H9 (cell line): ENCODE measurements at regions not wholly inside any gene's neighbourhood (a gene's known extent, or its start where the extent isn't known, plus 50 kb on each side); places are given as distances from the start of the nearest gene placed in this dataset.

Experiments
- DNase-seq: peaks from one replicate; pipeline ENCODE4 v3.0.0-alpha.2; 2017
- H2AFZ ChIP-seq: one replicate; pipeline ENCODE4 v1.6.1; 2013; ENCODE audit warnings: mild to moderate bottlenecking, low read length, control low read depth, moderate library complexity
- H2AK5ac ChIP-seq: 2 replicates; pipeline ENCODE4 v1.6.1; 2013; ENCODE audit warnings: low read length, control low read depth, mixed read lengths; ENCODE audit not compliant: insufficient read length
- H2BK120ac ChIP-seq: one replicate; pipeline ENCODE4 v1.6.1; 2013; ENCODE audit warnings: low read depth, mild to moderate bottlenecking, low read length, control low read depth, inconsistent platforms; ENCODE audit not compliant: poor library complexity, severe bottlenecking
- H2BK12ac ChIP-seq: 2 replicates; pipeline ENCODE4 v1.6.1; 2013; ENCODE audit warnings: low read length, control low read depth, mixed read lengths, low read depth; ENCODE audit not compliant: insufficient read length
- H2BK15ac ChIP-seq: 2 replicates; pipeline ENCODE4 v1.6.1; 2013; ENCODE audit warnings: low read depth, low read length, control low read depth
- H2BK20ac ChIP-seq: one replicate; pipeline ENCODE4 v1.6.1; 2013; ENCODE audit warnings: low read depth, mild to moderate bottlenecking, low read length, control low read depth, inconsistent platforms; ENCODE audit not compliant: poor library complexity, severe bottlenecking
- H2BK5ac ChIP-seq: 2 replicates; pipeline ENCODE4 v1.6.1; 2013; ENCODE audit warnings: low read length, control low read depth, mixed read lengths; ENCODE audit not compliant: insufficient read length
- H3K14ac ChIP-seq: 2 replicates; pipeline ENCODE4 v1.6.1; 2013; ENCODE audit warnings: low read length, control low read depth; ENCODE audit not compliant: insufficient read depth
- H3K18ac ChIP-seq: 2 replicates; pipeline ENCODE4 v1.6.1; 2013; ENCODE audit warnings: low read depth, mild to moderate bottlenecking, mixed read lengths, low read length, control low read depth; ENCODE audit not compliant: insufficient read length
- H3K23ac ChIP-seq: 2 replicates; pipeline ENCODE4 v1.6.1; 2013; ENCODE audit warnings: low read length, control low read depth, mixed read lengths, low read depth; ENCODE audit not compliant: insufficient read length
- H3K23me2 ChIP-seq: 2 replicates; pipeline ENCODE4 v1.6.1; 2013; ENCODE audit warnings: low read depth, mild to moderate bottlenecking, mixed read lengths, low read length, control low read depth; ENCODE audit not compliant: insufficient read length, poor library complexity, severe bottlenecking
- H3K27ac ChIP-seq: 2 replicates; pipeline ENCODE4 v1.5.1; 2013; ENCODE audit warnings: low read length, control low read depth, mixed read lengths, low read depth; ENCODE audit not compliant: insufficient read length
- H3K27me3 ChIP-seq: 2 replicates; pipeline ENCODE4 v1.6.1; 2013; ENCODE audit warnings: low read length, control low read depth, inconsistent platforms; ENCODE audit not compliant: insufficient read depth
- H3K4ac ChIP-seq: 2 replicates; pipeline ENCODE4 v1.6.1; 2013; ENCODE audit warnings: low read depth, mild to moderate bottlenecking, control low read depth, inconsistent platforms, low read length, moderate library complexity
- H3K4me1 ChIP-seq: 2 replicates; pipeline ENCODE4 v1.6.1; 2013; ENCODE audit warnings: low read length, control low read depth, inconsistent platforms; ENCODE audit not compliant: insufficient read depth
- H3K4me2 ChIP-seq: 2 replicates; pipeline ENCODE4 v1.6.1; 2013; ENCODE audit warnings: low read length, control low read depth, mixed read lengths; ENCODE audit not compliant: insufficient read length, insufficient read depth
- H3K56ac ChIP-seq: 2 replicates; pipeline ENCODE4 v1.6.1; 2013; ENCODE audit warnings: low read depth, mild to moderate bottlenecking, mixed read lengths, low read length, control low read depth; ENCODE audit not compliant: insufficient read length
- H3K79me1 ChIP-seq: 2 replicates; pipeline ENCODE4 v1.6.1; 2013; ENCODE audit warnings: low read depth, mild to moderate bottlenecking, moderate library complexity, low read length, control low read depth, inconsistent platforms; ENCODE audit not compliant: insufficient read depth, poor library complexity, severe bottlenecking
- H3K79me2 ChIP-seq: 2 replicates; pipeline ENCODE4 v1.6.1; 2013; ENCODE audit warnings: low read length, control low read depth, inconsistent platforms; ENCODE audit not compliant: insufficient read depth
- H3K9ac ChIP-seq: 2 replicates; pipeline ENCODE4 v1.6.1; 2013; ENCODE audit warnings: low read length, control low read depth, mixed read lengths; ENCODE audit not compliant: insufficient read length; ENCODE audit errors: extremely low read depth
- H3K9me3 ChIP-seq: one replicate; pipeline ENCODE4 v1.6.1; 2013; ENCODE audit warnings: low read depth, low read length, inconsistent platforms; ENCODE audit not compliant: control insufficient read depth
- H3T11ph ChIP-seq: one replicate; pipeline ENCODE4 v1.6.1; 2013; ENCODE audit warnings: mild to moderate bottlenecking, low read length, control low read depth, inconsistent platforms
- H4K20me1 ChIP-seq: one replicate; pipeline ENCODE4 v1.6.1; 2013; ENCODE audit not compliant: control insufficient read depth, insufficient read length, insufficient read depth
- H4K5ac ChIP-seq: 2 replicates; pipeline ENCODE4 v1.6.1; 2013; ENCODE audit warnings: low read depth, mild to moderate bottlenecking, mixed read lengths, low read length, control low read depth; ENCODE audit not compliant: insufficient read length
- H4K8ac ChIP-seq: replicated peaks from 2 replicates; pipeline ENCODE4 v1.6.1; 2013; ENCODE audit warnings: low read length, control low read depth, mixed read lengths, low read depth; ENCODE audit not compliant: insufficient read length
- H4K91ac ChIP-seq: 2 replicates; pipeline ENCODE4 v1.6.1; 2013; ENCODE audit warnings: low read depth, mild to moderate bottlenecking, moderate library complexity, mixed read lengths, low read length, control low read depth; ENCODE audit not compliant: insufficient read length
- H3K27ac Mint-ChIP-seq, 3 experiments: 2 replicates in 2 of 3; 3 replicates in 1 of 3; pipeline ENCODE4 v1.8.0; 2020 to 2021; ENCODE audit warnings: mixed read lengths in 3 of 3, mild to moderate bottlenecking in 1 of 3, moderate library complexity in 1 of 3
- H3K27me3 Mint-ChIP-seq: 2 replicates; pipeline ENCODE4 v1.8.0; 2021; ENCODE audit warnings: low read depth, mild to moderate bottlenecking, moderate library complexity, mixed read lengths
- H3K36me3 Mint-ChIP-seq, 3 experiments: 2 replicates in 2 of 3; 3 replicates in 1 of 3; pipeline ENCODE4 v1.8.0; 2020 to 2021; ENCODE audit warnings: low read depth in 3 of 3, mixed read lengths in 3 of 3; ENCODE audit not compliant: insufficient read depth in 1 of 3
- H3K4me1 Mint-ChIP-seq, 2 experiments: 2 replicates each; pipeline ENCODE4 v1.8.0; 2020; ENCODE audit warnings: mixed read lengths in 2 of 2
- H3K4me3 Mint-ChIP-seq, 2 experiments: 2 replicates in 1 of 2; 3 replicates in 1 of 2; pipeline ENCODE4 v1.8.0; 2020 to 2021; ENCODE audit warnings: mild to moderate bottlenecking in 2 of 2, mixed read lengths in 2 of 2, moderate library complexity in 1 of 2
- H3K9me3 Mint-ChIP-seq, 2 experiments: 2 replicates in 1 of 2; 3 replicates in 1 of 2; pipeline ENCODE4 v1.8.0; 2020; ENCODE audit warnings: mild to moderate bottlenecking in 2 of 2, mixed read lengths in 2 of 2, moderate library complexity in 1 of 2
- WGBS: extraction: QIAGEN DNeasy Blood & Tissue Kit; methylation state at CpG from one replicate; pipeline ENCODE4 v1.1.7; 2013; ENCODE audit warnings: missing lambda C conversion rate, low lambda C conversion rate, mixed read lengths; ENCODE audit not compliant: insufficient read length; ENCODE audit errors: extremely low coverage; 5-methylcytosine and 5-hydroxymethylcytosine counted together
- TF ChIP-seq, protein P1 (sequence below): fragments of 200-600 bp; sonication (generic); conservative IDR thresholded peaks from 3 replicates; pipeline ENCODE4 v1.8.0; 2021; ENCODE audit warnings: antibody characterized with exemption, mild to moderate bottlenecking

- no peak overlapping the region for H3K4me2 ChIP-seq
- H3K18ac ChIP-seq: no peak overlapping the region
- H3K23me2 ChIP-seq: no peaks in the 10 kb centered on the region
- H3K79me1 ChIP-seq: no peaks in the 10 kb centered on the region
- Mint-ChIP-seq H3K27ac (no peak overlapping the region), H3K9me3 (peaks cover 29 to 35% of the 10 kb centered on the region in 2 experiments), H3K27me3 (peaks cover 3% of the 10 kb centered on the region), H3K4me3 (no peak overlapping the region), H3K36me3 (peaks cover 10 to 22% (median 15%) of the 10 kb centered on the region in 3 experiments), H3K4me1 (no peaks in the 10 kb centered on the region)
- H3K56ac ChIP-seq: no peak overlapping the region
- H2BK20ac ChIP-seq: no peak overlapping the region
- TF ChIP-seq, protein P1, sequence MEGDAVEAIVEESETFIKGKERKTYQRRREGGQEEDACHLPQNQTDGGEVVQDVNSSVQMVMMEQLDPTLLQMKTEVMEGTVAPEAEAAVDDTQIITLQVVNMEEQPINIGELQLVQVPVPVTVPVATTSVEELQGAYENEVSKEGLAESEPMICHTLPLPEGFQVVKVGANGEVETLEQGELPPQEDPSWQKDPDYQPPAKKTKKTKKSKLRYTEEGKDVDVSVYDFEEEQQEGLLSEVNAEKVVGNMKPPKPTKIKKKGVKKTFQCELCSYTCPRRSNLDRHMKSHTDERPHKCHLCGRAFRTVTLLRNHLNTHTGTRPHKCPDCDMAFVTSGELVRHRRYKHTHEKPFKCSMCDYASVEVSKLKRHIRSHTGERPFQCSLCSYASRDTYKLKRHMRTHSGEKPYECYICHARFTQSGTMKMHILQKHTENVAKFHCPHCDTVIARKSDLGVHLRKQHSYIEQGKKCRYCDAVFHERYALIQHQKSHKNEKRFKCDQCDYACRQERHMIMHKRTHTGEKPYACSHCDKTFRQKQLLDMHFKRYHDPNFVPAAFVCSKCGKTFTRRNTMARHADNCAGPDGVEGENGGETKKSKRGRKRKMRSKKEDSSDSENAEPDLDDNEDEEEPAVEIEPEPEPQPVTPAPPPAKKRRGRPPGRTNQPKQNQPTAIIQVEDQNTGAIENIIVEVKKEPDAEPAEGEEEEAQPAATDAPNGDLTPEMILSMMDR: no peak
- no peaks in the 10 kb centered on the region for H3K79me2 ChIP-seq
- H2AK5ac ChIP-seq: no peak overlapping the region
- no peak overlapping the region for H3K27ac ChIP-seq
- H3K4ac ChIP-seq: no peak overlapping the region
- no peak overlapping the region for H4K5ac ChIP-seq
- no peak overlapping the region for H3K9ac ChIP-seq
- WGBS: no CpG with 5 or more reads among the region's 3 CpGs
- H3K27me3 ChIP-seq: no peaks in the 10 kb centered on the region
- no peak overlapping the region for H2AFZ ChIP-seq
- no peaks in the 10 kb centered on the region for H4K20me1 ChIP-seq
- no peak for DNase-seq
- H3K4me1 ChIP-seq: no peaks in the 10 kb centered on the region
- H4K8ac ChIP-seq: no peak overlapping the region
- no peak overlapping the region for H3K14ac ChIP-seq
- H2BK120ac ChIP-seq: no peak overlapping the region
- H3T11ph ChIP-seq: no peak overlapping the region
- H2BK15ac ChIP-seq: no peak overlapping the region
- H4K91ac ChIP-seq: no peak overlapping the region
- no peak overlapping the region for H2BK5ac ChIP-seq
- H3K9me3 ChIP-seq: no peaks in the 10 kb centered on the region
- H3K23ac ChIP-seq: no peak overlapping the region
- no peak overlapping the region for H2BK12ac ChIP-seq
These were observed 61.8 kb upstream of the SNRK start for GRCh38 chr3:43224405-43225073.
